Activated CD8-positive, alpha-beta memory T cell treated with anti-CD3 and anti-CD28 coated beads, Interleukin-2, amount 10 ng/mL, durations not matched to agents 7 days and 5 days (primary cell): ENCODE measurements at regions not wholly inside any gene's neighbourhood (a gene's known extent, or its start where the extent isn't known, plus 50 kb on each side); places are given as distances from the start of the nearest gene placed in this dataset.
"Not testable (repeated sequence)": the region's sequence is repeated elsewhere in the genome, so short reads cannot be mapped to it uniquely, and the experiment has no call there.

Experiments used
- ATAC-seq: fragments of 150-1000 bp; cut with Tn5 transposase; one replicate; pipeline ENCODE4 v1.10.0; 2021; ENCODE audit warnings: moderate library complexity
- CTCF ChIA-PET: fragments of 350-600 bp; sonication (Branson Sonifier 250); formaldehyde crosslinking; loops from one replicate; lab custom pipeline; 2021; ENCODE audit warnings: antibody characterized with exemption; lab: Charles Lee
- DNase-seq: peaks from one replicate; pipeline ENCODE4 v3.0.0-alpha.2; 2020
- H3K27ac Mint-ChIP-seq: one replicate; pipeline ENCODE4 v1.8.0; 2021; ENCODE audit warnings: mild to moderate bottlenecking, mixed read lengths
- H3K27me3 Mint-ChIP-seq: one replicate; pipeline ENCODE4 v1.8.0; 2021; ENCODE audit warnings: mixed read lengths
- H3K36me3 Mint-ChIP-seq: one replicate; pipeline ENCODE4 v1.8.0; 2021; ENCODE audit warnings: mild to moderate bottlenecking, mixed read lengths
- H3K4me1 Mint-ChIP-seq: one replicate; pipeline ENCODE4 v1.8.0; 2021; ENCODE audit warnings: mixed read lengths
- H3K4me3 Mint-ChIP-seq: one replicate; pipeline ENCODE4 v1.8.0; 2021; ENCODE audit warnings: mild to moderate bottlenecking, moderate library complexity, mixed read lengths
- H3K9me3 Mint-ChIP-seq: one replicate; pipeline ENCODE4 v1.8.0; 2022; ENCODE audit warnings: low read depth, mixed read lengths

- no peaks in the 10 kb centered on the region for H3K9me3 Mint-ChIP-seq
- CTCF ChIA-PET = no interaction called here
- ATAC-seq (no peak), DNase-seq (no peak)
- no peaks in the 10 kb centered on the region for H3K36me3 Mint-ChIP-seq
- no peaks in the 10 kb centered on the region for H3K27me3 Mint-ChIP-seq
- H3K27ac Mint-ChIP-seq = no peak overlapping the region
- no peaks in the 10 kb centered on the region for H3K4me1 Mint-ChIP-seq
- H3K4me3 Mint-ChIP-seq = no peak overlapping the region
Measured at GRCh38 chr3:118636841-118637240, 397.8 kb downstream of the IGSF11 start.

- no peak for DNase-seq
- Mint-ChIP-seq H3K27me3 (no peaks in the 10 kb centered on the region), H3K4me1 (no peaks in the 10 kb centered on the region)
Measured at GRCh38 chr3:118637846-118638245, 396.8 kb downstream of the IGSF11 start.

GRCh38 chr3:118641608-118642007 lies 393.0 kb downstream of the IGSF11 start:
- Mint-ChIP-seq H3K9me3 (no peaks in the 10 kb centered on the region), H3K36me3 (no peaks in the 10 kb centered on the region), H3K4me3 (no peak overlapping the region), H3K27me3 (no peaks in the 10 kb centered on the region), H3K27ac (no peak overlapping the region), H3K4me1 (no peaks in the 10 kb centered on the region)
- DNase-seq (no peak), ATAC-seq (no peak)
- CTCF ChIA-PET = no interaction called here

More at GRCh38 chr3:118637846-118638245, 396.8 kb downstream of the IGSF11 start:
- no peak overlapping the region for H3K4me3 Mint-ChIP-seq
- no peaks in the 10 kb centered on the region for H3K9me3 Mint-ChIP-seq
- no peak overlapping the region for H3K27ac Mint-ChIP-seq
- ATAC-seq = no peak
- CTCF ChIA-PET = no interaction called here
- H3K36me3 Mint-ChIP-seq = no peaks in the 10 kb centered on the region

DNA sequence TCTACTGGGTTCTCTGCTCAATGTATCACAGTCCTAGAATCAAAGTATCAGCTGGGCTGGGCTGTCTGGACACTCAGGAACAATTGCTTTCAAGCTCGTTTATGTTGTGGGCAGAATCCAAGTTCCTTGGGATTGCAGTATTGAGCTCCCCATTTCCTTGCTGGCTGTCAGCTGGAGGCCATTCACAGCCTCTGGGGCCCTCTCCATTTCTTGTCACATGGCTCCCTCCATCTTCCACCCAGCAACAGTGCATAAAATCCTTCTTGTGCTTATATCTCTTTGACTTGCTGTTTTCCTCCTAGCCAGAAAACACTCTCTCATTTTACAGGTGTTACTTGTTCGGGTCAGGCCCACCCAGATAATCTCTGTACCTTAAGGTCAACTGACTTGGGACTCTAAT lies 363.5 kb downstream of the IGSF11 start:
- CTCF ChIA-PET = no interaction called here
- Mint-ChIP-seq H3K36me3 (no peaks in the 10 kb centered on the region), H3K4me3 (no peak overlapping the region), H3K27me3 (no peaks in the 10 kb centered on the region), H3K9me3 (no peaks in the 10 kb centered on the region), H3K27ac (no peak overlapping the region), H3K4me1 (no peaks in the 10 kb centered on the region)
- ATAC-seq (no peak), DNase-seq (no peak)

- no peak for ATAC-seq
- Mint-ChIP-seq H3K27ac (no peak overlapping the region), H3K36me3 (no peaks in the 10 kb centered on the region), H3K9me3 (no peaks in the 10 kb centered on the region), H3K4me1 (no peaks in the 10 kb centered on the region), H3K27me3 (no peaks in the 10 kb centered on the region), H3K4me3 (no peak overlapping the region)
- DNase-seq = no peak
- CTCF ChIA-PET = no interaction called here
Measured at GRCh38 chr3:118675305-118675704, 359.3 kb downstream of the IGSF11 start.

DNA sequence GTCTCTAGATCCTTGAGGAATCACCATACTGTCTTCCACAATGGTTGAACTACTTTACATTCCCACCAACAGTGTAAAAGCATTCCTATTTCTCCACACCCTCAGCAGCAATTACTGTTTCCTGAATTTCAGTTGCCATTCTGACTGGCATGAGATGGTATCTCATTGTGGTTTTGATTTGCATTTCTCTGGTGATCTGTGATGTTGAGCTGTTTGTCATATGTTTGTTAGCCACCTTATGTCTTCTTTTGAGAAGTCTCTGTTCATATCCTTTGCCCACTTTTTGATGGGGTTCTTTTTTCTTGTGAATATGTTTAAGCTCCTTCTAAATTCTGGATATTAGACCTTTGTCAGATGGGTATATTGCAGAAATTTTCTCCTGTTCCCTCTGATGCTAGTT lies 356.0 kb downstream of the IGSF11 start:
- H3K4me1 Mint-ChIP-seq, CTCF ChIA-PET, H3K27me3 Mint-ChIP-seq, H3K9me3 Mint-ChIP-seq, H3K4me3 Mint-ChIP-seq, H3K27ac Mint-ChIP-seq, ATAC-seq, H3K36me3 Mint-ChIP-seq, DNase-seq: not testable (repeated sequence)

- Mint-ChIP-seq H3K4me1 (no peaks in the 10 kb centered on the region), H3K36me3 (no peaks in the 10 kb centered on the region), H3K9me3 (no peaks in the 10 kb centered on the region), H3K27me3 (no peaks in the 10 kb centered on the region), H3K27ac (no peak overlapping the region), H3K4me3 (no peak overlapping the region)
- CTCF ChIA-PET = no interaction called here
- DNase-seq (no peak), ATAC-seq (no peak)
Measured at GRCh38 chr3:118682921-118683320, 351.7 kb downstream of the IGSF11 start.

- Mint-ChIP-seq H3K4me3 (no peak overlapping the region), H3K9me3 (no peaks in the 10 kb centered on the region), H3K27ac (no peak overlapping the region), H3K36me3 (no peaks in the 10 kb centered on the region), H3K4me1 (no peaks in the 10 kb centered on the region), H3K27me3 (no peaks in the 10 kb centered on the region)
- ATAC-seq = no peak
- CTCF ChIA-PET = no interaction called here
- DNase-seq = no peak
Measured at GRCh38 chr3:118683636-118684035, 351.0 kb downstream of the IGSF11 start.

DNA sequence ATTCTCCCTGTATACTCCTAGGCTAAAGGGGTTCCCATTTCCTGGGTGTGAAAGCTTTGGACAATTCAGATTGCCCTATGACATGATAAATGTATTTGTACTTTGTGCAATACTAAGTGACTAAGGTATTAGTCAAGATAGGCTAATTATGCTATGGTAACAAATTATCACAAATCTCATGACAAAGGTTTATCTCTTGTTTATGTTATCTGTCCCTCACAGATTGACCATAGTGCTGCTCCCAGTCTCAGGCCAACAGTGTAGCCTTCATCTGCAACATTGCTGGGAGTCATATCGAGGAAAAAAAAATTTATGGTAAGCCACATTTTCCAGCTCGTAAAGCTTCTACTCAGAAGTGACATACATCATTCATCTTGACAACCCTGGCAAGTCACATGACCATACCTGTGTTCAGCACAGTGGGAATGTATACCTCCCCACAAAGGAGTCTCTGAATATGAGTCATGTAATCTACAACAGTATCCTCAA lies 346.2 kb downstream of the IGSF11 start:
- H3K9me3 Mint-ChIP-seq = no peaks in the 10 kb centered on the region
- DNase-seq (no peak), ATAC-seq (no peak)
- CTCF ChIA-PET = no interaction called here
- H3K36me3 Mint-ChIP-seq = no peaks in the 10 kb centered on the region
- H3K4me1 Mint-ChIP-seq = no peaks in the 10 kb centered on the region
- H3K4me3 Mint-ChIP-seq = no peak overlapping the region
- no peaks in the 10 kb centered on the region for H3K27me3 Mint-ChIP-seq
- no peak overlapping the region for H3K27ac Mint-ChIP-seq

GRCh38 chr3:118692416-118692815 lies 342.2 kb downstream of the IGSF11 start:
- H3K4me1 Mint-ChIP-seq = no peaks in the 10 kb centered on the region
- CTCF ChIA-PET = no interaction called here
- DNase-seq = no peak
- no peaks in the 10 kb centered on the region for H3K36me3 Mint-ChIP-seq
- no peak for ATAC-seq
- no peak overlapping the region for H3K4me3 Mint-ChIP-seq
- no peaks in the 10 kb centered on the region for H3K27me3 Mint-ChIP-seq
- peaks cover 2% of the 10 kb centered on the region for H3K9me3 Mint-ChIP-seq
- H3K27ac Mint-ChIP-seq = no peak overlapping the region

DNA sequence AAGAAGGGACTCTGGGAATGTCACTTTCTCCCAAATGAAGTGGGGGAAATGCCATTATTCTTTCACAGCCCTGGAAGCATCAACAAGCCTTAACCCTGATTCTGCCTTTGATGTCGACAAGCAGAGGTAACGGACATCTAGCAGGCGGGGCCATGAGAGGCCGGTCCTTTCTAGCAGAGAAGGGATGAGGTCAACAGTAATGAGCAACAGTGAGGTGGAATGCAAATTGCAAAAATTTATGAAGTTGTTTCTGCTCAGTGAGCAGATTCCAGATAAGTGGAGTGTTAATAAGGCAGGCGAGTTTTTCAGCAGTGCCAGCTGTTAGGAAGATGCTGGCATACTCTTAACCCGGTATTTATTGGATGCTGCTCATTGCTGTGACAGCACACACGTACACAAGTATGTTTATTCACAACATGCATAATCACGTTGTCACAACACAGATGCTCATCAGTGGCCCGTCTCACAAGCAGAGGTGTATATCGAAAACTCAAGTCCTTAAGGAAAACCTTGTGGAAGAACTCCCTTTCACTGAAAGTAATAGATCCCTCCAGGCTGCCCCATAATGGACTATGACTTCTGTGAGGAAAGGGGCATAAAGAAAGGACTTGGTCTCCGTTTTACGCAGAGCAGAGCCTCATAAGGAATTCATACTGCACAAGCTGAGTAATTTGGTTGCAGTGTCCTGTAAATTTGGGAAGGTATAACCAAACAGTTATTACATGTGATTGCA lies 329.0 kb downstream of the IGSF11 start:
- Mint-ChIP-seq H3K4me1 (no peaks in the 10 kb centered on the region), H3K9me3 (peaks cover 2% of the 10 kb centered on the region), H3K4me3 (no peak overlapping the region), H3K27ac (no peak overlapping the region), H3K36me3 (no peaks in the 10 kb centered on the region), H3K27me3 (no peaks in the 10 kb centered on the region)
- no peak for ATAC-seq
- CTCF ChIA-PET = no interaction called here
- DNase-seq = no peak

GRCh38 chr3:118707991-118708390 lies 326.7 kb downstream of the IGSF11 start:
- Mint-ChIP-seq H3K4me3 (no peak overlapping the region), H3K36me3 (no peaks in the 10 kb centered on the region), H3K27ac (no peak overlapping the region), H3K4me1 (no peaks in the 10 kb centered on the region), H3K9me3 (no peaks in the 10 kb centered on the region), H3K27me3 (no peaks in the 10 kb centered on the region)
- no peak for DNase-seq
- CTCF ChIA-PET = no interaction called here
- no peak for ATAC-seq

- Mint-ChIP-seq H3K27me3 (no peaks in the 10 kb centered on the region), H3K36me3 (no peaks in the 10 kb centered on the region), H3K9me3 (no peaks in the 10 kb centered on the region), H3K27ac (no peak overlapping the region), H3K4me3 (no peak overlapping the region), H3K4me1 (no peaks in the 10 kb centered on the region)
- CTCF ChIA-PET = no interaction called here
- ATAC-seq = no peak
- no peak for DNase-seq
Measured at GRCh38 chr3:118710532-118710931, 324.1 kb downstream of the IGSF11 start.

DNA sequence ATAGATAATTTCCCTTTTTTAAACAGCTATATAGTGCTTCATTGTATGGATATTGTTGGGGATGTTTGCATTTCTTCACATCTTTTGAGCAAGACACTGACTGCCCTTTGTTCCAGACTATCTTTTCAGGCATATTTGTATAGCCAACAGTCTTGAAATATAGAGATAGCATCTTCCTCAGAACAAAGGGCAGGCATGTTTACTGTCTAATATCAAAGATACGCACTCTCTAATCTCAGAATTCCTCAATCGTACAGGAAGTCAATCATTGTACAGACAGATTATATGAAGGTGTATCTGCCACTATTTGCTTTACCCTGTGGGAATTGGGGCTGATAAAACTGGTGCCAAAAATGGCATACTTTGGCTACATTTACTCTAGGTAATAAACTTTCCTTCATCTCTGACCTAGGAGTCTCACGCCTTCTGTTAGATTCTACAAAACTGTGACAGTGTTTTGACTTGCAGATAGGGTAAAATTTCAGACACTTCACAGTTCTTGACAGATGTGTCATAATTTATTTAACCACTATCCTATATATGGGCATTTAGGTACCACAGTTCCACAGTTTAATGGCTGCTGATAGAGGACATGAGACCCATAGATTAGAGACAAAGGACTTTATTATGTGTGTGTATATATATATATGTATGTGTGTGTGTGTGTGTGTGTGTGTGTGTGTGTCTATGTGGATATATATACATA lies 321.0 kb downstream of the IGSF11 start:
- Mint-ChIP-seq H3K36me3 (no peaks in the 10 kb centered on the region), H3K27ac (no peak overlapping the region), H3K9me3 (no peaks in the 10 kb centered on the region), H3K4me3 (no peak overlapping the region), H3K4me1 (no peaks in the 10 kb centered on the region), H3K27me3 (no peaks in the 10 kb centered on the region)
- CTCF ChIA-PET = no interaction called here
- ATAC-seq = no peak
- no peak for DNase-seq
